A673 (cell line): ENCODE measurements at regions not wholly inside any gene's neighbourhood (a gene's known extent, or its start where the extent isn't known, plus 50 kb on each side); places are given as distances from the start of the nearest gene placed in this dataset.

Source experiments
- BruUV-seq: library from RNA; stranded (reverse); fragments of 400-500 nt; replicated peaks from 2 replicates; lab custom pipeline; 2021; lab: Mats Ljungman, UMichigan
- CTCF ChIA-PET: fragments of 300-600 bp; sonication (Branson Sonifier 250); formaldehyde crosslinking; loops from one replicate; lab custom pipeline; 2022; ENCODE audit warnings: antibody characterized with exemption; lab: Charles Lee
- POLR2A ChIA-PET: fragments of 300-600 bp; sonication (Branson Sonifier 250); formaldehyde crosslinking; loops from one replicate; lab custom pipeline; 2022; ENCODE audit warnings: antibody characterized with exemption; ENCODE audit not compliant: low non-redundant PET; lab: Charles Lee
- DNase-seq: peaks from one replicate; pipeline ENCODE4 v3.0.0-alpha.2; 2015; ENCODE audit warnings: low spot score
- H3K27ac ChIP-seq: fragments of 200-600 bp; sonication (generic); 2 replicates; pipeline ENCODE4 v1.5.1; 2016; ENCODE audit warnings: mixed run types, low read depth, mild to moderate bottlenecking, mixed read lengths, antibody characterized with exemption, low read length; ENCODE audit not compliant: poor library complexity, severe bottlenecking
- H3K27me3 ChIP-seq: fragments of 200-600 bp; sonication (generic); replicated peaks from 2 replicates; pipeline ENCODE4 v1.6.1; 2017; ENCODE audit warnings: mixed run types, low read depth, mild to moderate bottlenecking, mixed read lengths, antibody characterized with exemption, low read length; ENCODE audit not compliant: insufficient read depth, poor library complexity
- H3K36me3 ChIP-seq: fragments of 200-600 bp; sonication (generic); 2 replicates; pipeline ENCODE4 v1.6.1; 2016; ENCODE audit warnings: mixed run types, mild to moderate bottlenecking, mixed read lengths, antibody characterized with exemption, low read length; ENCODE audit not compliant: insufficient read depth, poor library complexity, severe bottlenecking
- H3K4me1 ChIP-seq: fragments of 200-600 bp; sonication (generic); 2 replicates; pipeline ENCODE4 v1.6.1; 2017; ENCODE audit warnings: mixed run types, mild to moderate bottlenecking, mixed read lengths, antibody characterized with exemption, low read length; ENCODE audit not compliant: insufficient read depth, poor library complexity, severe bottlenecking
- H3K4me3 ChIP-seq: fragments of 200-600 bp; sonication (generic); 2 replicates; pipeline ENCODE4 v1.5.1; 2016; ENCODE audit warnings: low read depth, mixed run types, mild to moderate bottlenecking, mixed read lengths, low read length; ENCODE audit not compliant: poor library complexity, severe bottlenecking
- H3K9me3 ChIP-seq: fragments of 200-600 bp; sonication (generic); 2 replicates; pipeline ENCODE4 v1.6.1; 2016; ENCODE audit warnings: mixed run types, low read depth, mild to moderate bottlenecking, mixed read lengths, antibody characterized with exemption, low read length; ENCODE audit not compliant: poor library complexity, severe bottlenecking
- EZH2 ChIP-seq: fragments of 200-600 bp; sonication (generic); IDR thresholded peaks from 2 replicates; pipeline ENCODE4 v1.6.1; 2017; ENCODE audit warnings: borderline replicate concordance, low read depth, mild to moderate bottlenecking, mixed read lengths, antibody characterized with exemption, low read length; ENCODE audit not compliant: poor library complexity, severe bottlenecking
- intact Hi-C: fragments of 100-400 bp; cut with micrococcal nuclease; formaldehyde crosslinking; loops from one replicate; pipeline ENCODE4 v1.10.0; 2022; ENCODE audit not compliant: unreplicated experiment
- TF ChIP-seq, protein P1 (sequence below): fragments of 300-800, 200-600 bp; sonication (generic); conservative IDR thresholded peaks from 2 replicates; pipeline ENCODE4 v1.5.1; 2017; ENCODE audit warnings: low read depth, mild to moderate bottlenecking, antibody characterized with exemption, low read length, moderate library complexity, mixed read lengths

DNA sequence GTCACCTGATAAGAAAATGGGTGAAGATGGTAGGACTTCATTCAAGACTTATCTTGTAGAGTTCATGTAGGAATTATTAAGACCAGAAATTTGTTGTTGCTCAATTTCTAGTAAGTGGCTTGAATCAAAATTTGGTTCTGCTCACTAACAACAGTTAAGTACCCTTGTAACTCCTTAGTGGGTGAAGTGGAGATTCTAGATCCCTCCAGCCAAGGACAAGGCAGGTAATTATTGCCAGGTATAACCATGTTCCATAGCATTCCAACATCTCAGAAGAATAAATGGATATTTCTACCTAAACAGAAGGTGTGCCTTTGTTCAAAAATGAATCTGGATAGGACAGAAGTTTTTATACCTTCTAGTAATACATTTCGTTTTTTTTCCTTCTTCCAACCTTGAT lies 282.3 kb downstream of the DUSP10 start:
- intact Hi-C loops = no loop called here
- no peaks in the 10 kb centered on the region for H3K27me3 ChIP-seq
- no peaks in the 10 kb centered on the region for H3K36me3 ChIP-seq
- no peaks in the 10 kb centered on the region for H3K4me1 ChIP-seq
- H3K4me3 ChIP-seq = no peak overlapping the region
- no peak overlapping the region for H3K27ac ChIP-seq
- no TSS peak for BruUV-seq
- TF ChIP-seq, protein P1, sequence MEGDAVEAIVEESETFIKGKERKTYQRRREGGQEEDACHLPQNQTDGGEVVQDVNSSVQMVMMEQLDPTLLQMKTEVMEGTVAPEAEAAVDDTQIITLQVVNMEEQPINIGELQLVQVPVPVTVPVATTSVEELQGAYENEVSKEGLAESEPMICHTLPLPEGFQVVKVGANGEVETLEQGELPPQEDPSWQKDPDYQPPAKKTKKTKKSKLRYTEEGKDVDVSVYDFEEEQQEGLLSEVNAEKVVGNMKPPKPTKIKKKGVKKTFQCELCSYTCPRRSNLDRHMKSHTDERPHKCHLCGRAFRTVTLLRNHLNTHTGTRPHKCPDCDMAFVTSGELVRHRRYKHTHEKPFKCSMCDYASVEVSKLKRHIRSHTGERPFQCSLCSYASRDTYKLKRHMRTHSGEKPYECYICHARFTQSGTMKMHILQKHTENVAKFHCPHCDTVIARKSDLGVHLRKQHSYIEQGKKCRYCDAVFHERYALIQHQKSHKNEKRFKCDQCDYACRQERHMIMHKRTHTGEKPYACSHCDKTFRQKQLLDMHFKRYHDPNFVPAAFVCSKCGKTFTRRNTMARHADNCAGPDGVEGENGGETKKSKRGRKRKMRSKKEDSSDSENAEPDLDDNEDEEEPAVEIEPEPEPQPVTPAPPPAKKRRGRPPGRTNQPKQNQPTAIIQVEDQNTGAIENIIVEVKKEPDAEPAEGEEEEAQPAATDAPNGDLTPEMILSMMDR = no peak
- TF ChIP-seq EZH2 = no peak
- ChIA-PET POLR2A (no interaction called here), CTCF (no interaction called here)
- DNase-seq = no peak
- no peaks in the 10 kb centered on the region for H3K9me3 ChIP-seq

DNA sequence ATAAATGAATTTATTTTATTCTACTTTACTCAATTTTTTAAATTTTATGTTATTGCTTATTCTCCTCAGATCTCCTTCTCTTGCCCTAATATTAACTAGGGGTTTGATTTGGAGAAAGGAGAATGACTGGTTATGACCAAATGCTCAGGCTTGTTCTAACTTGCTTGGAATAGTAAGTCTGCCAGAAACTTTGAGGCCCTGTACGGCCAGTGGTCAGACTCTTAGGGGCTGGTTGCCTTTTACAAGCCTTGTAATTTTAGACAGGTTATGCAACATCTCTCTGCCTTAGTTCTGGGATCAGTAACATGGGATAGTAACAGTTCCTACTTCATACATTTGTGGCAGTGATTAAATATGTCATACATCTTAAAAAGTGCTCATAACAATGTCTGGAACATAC lies 279.5 kb downstream of the DUSP10 start:
- DNase-seq = no peak
- Histone ChIP-seq H3K4me3 (no peak overlapping the region), H3K9me3 (no peaks in the 10 kb centered on the region), H3K27me3 (no peaks in the 10 kb centered on the region), H3K36me3 (no peaks in the 10 kb centered on the region), H3K27ac (no peak overlapping the region), H3K4me1 (no peaks in the 10 kb centered on the region)
- intact Hi-C loops = no loop called here
- TF ChIP-seq, protein P1 = no peak
- no peak for TF ChIP-seq EZH2
- no TSS peak for BruUV-seq
- CTCF ChIA-PET = no interaction called here
- POLR2A ChIA-PET = no interaction called here

GRCh38 chr1:221468546-221468945 lies 273.3 kb downstream of the DUSP10 start:
- POLR2A ChIA-PET = no interaction called here
- TF ChIP-seq, protein P1 = no peak
- no peak for TF ChIP-seq EZH2

More at GRCh38 chr1:221468546-221468945, 273.3 kb downstream of the DUSP10 start:
- H3K36me3 ChIP-seq = no peaks in the 10 kb centered on the region
- CTCF ChIA-PET = no interaction called here
- H3K27ac ChIP-seq = no peak overlapping the region
- intact Hi-C loops = no loop called here
- DNase-seq = no peak
- BruUV-seq = no TSS peak
- no peak overlapping the region for H3K4me3 ChIP-seq
- no peaks in the 10 kb centered on the region for H3K9me3 ChIP-seq
- no peaks in the 10 kb centered on the region for H3K4me1 ChIP-seq
- H3K27me3 ChIP-seq = peaks cover 11% of the 10 kb centered on the region
